ENCODE measurements at regions not wholly inside any gene's neighbourhood (a gene's known extent, or its start where the extent isn't known, plus 50 kb on each side); places are given as distances from the start of the nearest gene placed in this dataset.

DNA sequence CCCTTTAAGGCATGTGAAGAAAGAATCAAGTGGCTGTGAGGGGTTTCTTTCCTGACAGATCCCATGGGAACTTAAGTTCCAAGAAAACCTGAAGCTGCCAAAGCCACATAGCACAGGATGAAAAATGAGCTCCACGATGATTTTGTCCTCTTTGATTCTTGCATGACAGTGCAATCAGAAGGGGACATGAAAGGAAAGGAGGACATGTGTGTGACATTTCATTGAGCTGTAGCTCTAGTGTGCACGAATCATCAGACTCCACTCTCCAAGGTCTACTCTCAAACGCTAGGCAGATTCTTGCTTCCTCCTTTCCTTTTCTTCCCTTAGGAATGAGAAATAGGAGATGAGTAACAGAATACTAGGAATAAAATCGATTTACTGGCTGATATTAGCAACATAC lies 142.0 kb downstream of the ZNF608 start:
- Histone ChIP-seq H3K27ac (ENCODE audit: extremely low read depth, low read depth, low read length) (no peak overlapping the region), H3K4me3 (ENCODE audit: low read depth, low read length) (no peak overlapping the region), H3K36me3 (ENCODE audit: control insufficient read depth in 2 of 2, insufficient read depth in 1 of 2, low read length in 2 of 2) (no peaks in the 10 kb centered on the region), H3K9me3 (ENCODE audit: control insufficient read depth, insufficient read depth, low read depth, low read length) (no peaks in the 10 kb centered on the region), H3K4me1 (ENCODE audit: control insufficient read depth, insufficient read depth, low read length) (peaks cover 6% of the 10 kb centered on the region)
- TF ChIP-seq IKZF3 (tag by site-specific recombination; IDR thresholded peaks at IDR 0.05) (0 out of 2 replicates have a peak, but pooled peaks have one; percentile 13), PRDM1 (tag by site-specific recombination; IDR thresholded peaks at IDR 0.05) (0 out of 2 replicates have a peak, but pooled peaks have one; percentile 7), ZNF157 (tag by site-specific recombination; IDR thresholded peaks at IDR 0.05) (no peak), ZNF366 (tag by site-specific recombination; conservative IDR thresholded peaks at IDR 0.05) (0 out of 2 replicates have a peak, but pooled peaks have one; percentile 12)
- TF ChIP-seq, protein P1, sequence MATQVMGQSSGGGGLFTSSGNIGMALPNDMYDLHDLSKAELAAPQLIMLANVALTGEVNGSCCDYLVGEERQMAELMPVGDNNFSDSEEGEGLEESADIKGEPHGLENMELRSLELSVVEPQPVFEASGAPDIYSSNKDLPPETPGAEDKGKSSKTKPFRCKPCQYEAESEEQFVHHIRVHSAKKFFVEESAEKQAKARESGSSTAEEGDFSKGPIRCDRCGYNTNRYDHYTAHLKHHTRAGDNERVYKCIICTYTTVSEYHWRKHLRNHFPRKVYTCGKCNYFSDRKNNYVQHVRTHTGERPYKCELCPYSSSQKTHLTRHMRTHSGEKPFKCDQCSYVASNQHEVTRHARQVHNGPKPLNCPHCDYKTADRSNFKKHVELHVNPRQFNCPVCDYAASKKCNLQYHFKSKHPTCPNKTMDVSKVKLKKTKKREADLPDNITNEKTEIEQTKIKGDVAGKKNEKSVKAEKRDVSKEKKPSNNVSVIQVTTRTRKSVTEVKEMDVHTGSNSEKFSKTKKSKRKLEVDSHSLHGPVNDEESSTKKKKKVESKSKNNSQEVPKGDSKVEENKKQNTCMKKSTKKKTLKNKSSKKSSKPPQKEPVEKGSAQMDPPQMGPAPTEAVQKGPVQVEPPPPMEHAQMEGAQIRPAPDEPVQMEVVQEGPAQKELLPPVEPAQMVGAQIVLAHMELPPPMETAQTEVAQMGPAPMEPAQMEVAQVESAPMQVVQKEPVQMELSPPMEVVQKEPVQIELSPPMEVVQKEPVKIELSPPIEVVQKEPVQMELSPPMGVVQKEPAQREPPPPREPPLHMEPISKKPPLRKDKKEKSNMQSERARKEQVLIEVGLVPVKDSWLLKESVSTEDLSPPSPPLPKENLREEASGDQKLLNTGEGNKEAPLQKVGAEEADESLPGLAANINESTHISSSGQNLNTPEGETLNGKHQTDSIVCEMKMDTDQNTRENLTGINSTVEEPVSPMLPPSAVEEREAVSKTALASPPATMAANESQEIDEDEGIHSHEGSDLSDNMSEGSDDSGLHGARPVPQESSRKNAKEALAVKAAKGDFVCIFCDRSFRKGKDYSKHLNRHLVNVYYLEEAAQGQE (tag by site-specific recombination; IDR thresholded peaks at IDR 0.05): peak; percentile 54; the same call in 1 of the 2 replicates
- TF ChIP-seq, protein P2, sequence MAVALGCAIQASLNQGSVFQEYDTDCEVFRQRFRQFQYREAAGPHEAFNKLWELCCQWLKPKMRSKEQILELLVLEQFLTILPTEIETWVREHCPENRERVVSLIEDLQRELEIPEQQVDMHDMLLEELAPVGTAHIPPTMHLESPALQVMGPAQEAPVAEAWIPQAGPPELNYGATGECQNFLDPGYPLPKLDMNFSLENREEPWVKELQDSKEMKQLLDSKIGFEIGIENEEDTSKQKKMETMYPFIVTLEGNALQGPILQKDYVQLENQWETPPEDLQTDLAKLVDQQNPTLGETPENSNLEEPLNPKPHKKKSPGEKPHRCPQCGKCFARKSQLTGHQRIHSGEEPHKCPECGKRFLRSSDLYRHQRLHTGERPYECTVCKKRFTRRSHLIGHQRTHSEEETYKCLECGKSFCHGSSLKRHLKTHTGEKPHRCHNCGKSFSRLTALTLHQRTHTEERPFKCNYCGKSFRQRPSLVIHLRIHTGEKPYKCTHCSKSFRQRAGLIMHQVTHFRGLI (tag by site-specific recombination; IDR thresholded peaks at IDR 0.05): no peak
- POLR2A ChIA-PET: interaction anchor here (0.7 kb wide), 2 partner anchors 28 to 46 kb away, joined by 3 read pairs; no protein-coding TSS in a partner anchor
- CTCF ChIA-PET: interaction anchor here (0.7 kb wide), 1 partner anchor 130 kb away, joined by 3 read pairs; no protein-coding TSS in a partner anchor

DNA sequence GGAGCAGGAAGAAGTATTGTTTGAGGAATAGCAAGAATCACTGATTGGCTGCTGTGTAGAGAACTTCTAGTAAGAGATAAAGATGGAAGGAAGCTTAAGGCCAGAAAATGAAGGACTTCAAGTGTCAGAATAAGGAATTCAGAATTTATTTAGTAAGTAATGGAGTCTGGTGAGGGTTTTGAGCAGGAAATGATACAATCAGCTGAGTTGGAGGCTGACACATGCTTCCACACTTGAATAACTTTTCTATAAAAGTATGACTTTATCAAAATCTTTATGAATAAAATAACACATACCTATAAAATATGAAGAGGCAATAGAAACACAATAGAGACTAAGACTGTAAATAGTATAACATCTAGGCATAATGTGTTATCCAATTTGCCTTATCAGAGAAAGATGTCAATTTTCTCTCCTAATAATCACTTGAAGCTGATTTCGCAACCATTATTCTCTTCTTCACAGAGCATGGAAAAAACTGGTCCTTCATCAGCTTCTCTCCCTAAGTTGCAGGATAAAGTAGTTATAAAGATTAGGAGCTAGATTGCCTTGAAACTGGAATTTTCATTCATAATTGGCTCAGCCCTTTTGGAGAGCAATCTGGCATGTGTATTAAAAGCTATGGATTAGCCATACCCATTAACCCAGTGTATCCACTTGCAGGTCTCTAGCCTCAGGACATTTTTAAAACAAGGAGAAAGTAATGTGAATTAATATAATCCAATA lies 143.4 kb downstream of the ZNF608 start:
- ChIA-PET CTCF (interaction anchor here (0.6 kb wide), 2 partner anchors 394 to 632 kb away, joined by 3 read pairs; no protein-coding TSS in a partner anchor), POLR2A (no interaction called here)
- no peak overlapping the region for H3K27ac ChIP-seq (ENCODE audit: extremely low read depth, low read depth, low read length)
- H3K36me3 ChIP-seq (ENCODE audit: control insufficient read depth in 2 of 2, insufficient read depth in 1 of 2, low read length in 2 of 2): no peaks in the 10 kb centered on the region
- TF ChIP-seq, protein P3, sequence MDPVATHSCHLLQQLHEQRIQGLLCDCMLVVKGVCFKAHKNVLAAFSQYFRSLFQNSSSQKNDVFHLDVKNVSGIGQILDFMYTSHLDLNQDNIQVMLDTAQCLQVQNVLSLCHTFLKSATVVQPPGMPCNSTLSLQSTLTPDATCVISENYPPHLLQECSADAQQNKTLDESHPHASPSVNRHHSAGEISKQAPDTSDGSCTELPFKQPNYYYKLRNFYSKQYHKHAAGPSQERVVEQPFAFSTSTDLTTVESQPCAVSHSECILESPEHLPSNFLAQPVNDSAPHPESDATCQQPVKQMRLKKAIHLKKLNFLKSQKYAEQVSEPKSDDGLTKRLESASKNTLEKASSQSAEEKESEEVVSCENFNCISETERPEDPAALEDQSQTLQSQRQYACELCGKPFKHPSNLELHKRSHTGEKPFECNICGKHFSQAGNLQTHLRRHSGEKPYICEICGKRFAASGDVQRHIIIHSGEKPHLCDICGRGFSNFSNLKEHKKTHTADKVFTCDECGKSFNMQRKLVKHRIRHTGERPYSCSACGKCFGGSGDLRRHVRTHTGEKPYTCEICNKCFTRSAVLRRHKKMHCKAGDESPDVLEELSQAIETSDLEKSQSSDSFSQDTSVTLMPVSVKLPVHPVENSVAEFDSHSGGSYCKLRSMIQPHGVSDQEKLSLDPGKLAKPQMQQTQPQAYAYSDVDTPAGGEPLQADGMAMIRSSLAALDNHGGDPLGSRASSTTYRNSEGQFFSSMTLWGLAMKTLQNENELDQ (tag by site-specific recombination; IDR thresholded peaks at IDR 0.05; ENCODE audit: low read depth): no peak
- TF ChIP-seq IKZF3 (tag by site-specific recombination; IDR thresholded peaks at IDR 0.05) (0 out of 2 replicates have a peak, but pooled peaks have one; percentile 6), ZNF324 (tag by site-specific recombination; IDR thresholded peaks at IDR 0.05) (0 out of 2 replicates have a peak, but pooled peaks have one; percentile 13)
- H3K9me3 ChIP-seq (ENCODE audit: control insufficient read depth, insufficient read depth, low read depth, low read length): no peaks in the 10 kb centered on the region
- H3K4me1 ChIP-seq (ENCODE audit: control insufficient read depth, insufficient read depth, low read length): peaks cover 10% of the 10 kb centered on the region
- no peak overlapping the region for H3K4me3 ChIP-seq (ENCODE audit: low read depth, low read length)

DNA sequence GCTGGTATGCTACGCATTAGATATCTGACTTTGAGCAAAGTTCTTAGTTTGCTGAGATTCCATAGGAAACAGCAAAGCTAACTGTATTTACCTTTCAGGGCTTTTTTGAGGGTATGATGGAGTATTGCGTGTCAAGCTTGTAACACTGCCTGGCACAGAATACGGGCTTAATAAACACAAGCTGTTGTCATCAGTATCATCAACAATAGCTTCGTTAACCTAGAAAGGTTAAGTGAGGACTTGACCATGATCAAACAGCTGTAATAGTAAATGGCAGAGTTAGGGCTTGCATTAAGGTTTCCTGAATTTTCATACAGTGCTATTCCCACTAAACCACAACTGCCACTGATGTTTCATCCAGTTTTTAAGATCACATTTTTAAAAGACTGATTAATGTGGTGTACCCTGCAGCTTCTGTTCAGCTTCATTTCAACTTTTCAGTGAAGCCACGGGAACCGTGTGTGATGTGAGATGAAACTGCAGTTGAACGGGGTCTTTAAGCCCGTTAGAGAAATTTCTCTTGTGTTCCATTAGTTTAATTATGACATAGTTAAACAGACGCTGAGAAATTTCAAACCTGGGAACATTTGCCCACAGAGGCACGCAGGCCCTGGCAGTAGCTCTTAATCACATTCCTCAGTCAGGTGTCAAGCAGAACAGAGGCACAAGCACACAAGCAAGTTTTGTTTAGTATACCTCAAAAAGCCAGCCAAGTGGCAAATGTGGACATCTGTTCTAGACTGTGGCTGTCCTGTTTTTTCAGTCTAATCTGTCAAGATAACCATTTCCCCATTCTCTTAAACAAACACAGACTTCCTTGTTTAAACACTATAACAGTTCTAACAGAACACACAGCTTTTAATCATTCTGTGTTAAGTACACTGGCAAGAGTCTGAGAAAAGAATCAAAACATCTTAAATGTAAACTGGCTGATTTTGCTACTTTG lies 147.1 kb downstream of the ZNF608 start:
- POLR2A ChIA-PET: interaction anchor here (0.8 to 3.7 kb wide), 8 partner anchors 14 to 542 kb away, joined by 3 to 22 read pairs (median 5); no protein-coding TSS in a partner anchor
- Histone ChIP-seq H3K27ac (ENCODE audit: extremely low read depth, low read depth, low read length) (peak overlapping the region; percentile 88), H3K9me3 (ENCODE audit: control insufficient read depth, insufficient read depth, low read depth, low read length) (no peaks in the 10 kb centered on the region), H3K4me1 (ENCODE audit: control insufficient read depth, insufficient read depth, low read length) (peaks cover 21% of the 10 kb centered on the region), H3K4me3 (ENCODE audit: low read depth, low read length) (no peak overlapping the region), H3K36me3 (ENCODE audit: control insufficient read depth in 2 of 2, insufficient read depth in 1 of 2, low read length in 2 of 2) (no peaks in the 10 kb centered on the region)
- CTCF ChIA-PET: interaction anchor here (0.5 to 1.8 kb wide), 3 partner anchors 11 to 139 kb away, joined by 4 to 6 read pairs (median 4); no protein-coding TSS in a partner anchor
- TF ChIP-seq, protein P4, sequence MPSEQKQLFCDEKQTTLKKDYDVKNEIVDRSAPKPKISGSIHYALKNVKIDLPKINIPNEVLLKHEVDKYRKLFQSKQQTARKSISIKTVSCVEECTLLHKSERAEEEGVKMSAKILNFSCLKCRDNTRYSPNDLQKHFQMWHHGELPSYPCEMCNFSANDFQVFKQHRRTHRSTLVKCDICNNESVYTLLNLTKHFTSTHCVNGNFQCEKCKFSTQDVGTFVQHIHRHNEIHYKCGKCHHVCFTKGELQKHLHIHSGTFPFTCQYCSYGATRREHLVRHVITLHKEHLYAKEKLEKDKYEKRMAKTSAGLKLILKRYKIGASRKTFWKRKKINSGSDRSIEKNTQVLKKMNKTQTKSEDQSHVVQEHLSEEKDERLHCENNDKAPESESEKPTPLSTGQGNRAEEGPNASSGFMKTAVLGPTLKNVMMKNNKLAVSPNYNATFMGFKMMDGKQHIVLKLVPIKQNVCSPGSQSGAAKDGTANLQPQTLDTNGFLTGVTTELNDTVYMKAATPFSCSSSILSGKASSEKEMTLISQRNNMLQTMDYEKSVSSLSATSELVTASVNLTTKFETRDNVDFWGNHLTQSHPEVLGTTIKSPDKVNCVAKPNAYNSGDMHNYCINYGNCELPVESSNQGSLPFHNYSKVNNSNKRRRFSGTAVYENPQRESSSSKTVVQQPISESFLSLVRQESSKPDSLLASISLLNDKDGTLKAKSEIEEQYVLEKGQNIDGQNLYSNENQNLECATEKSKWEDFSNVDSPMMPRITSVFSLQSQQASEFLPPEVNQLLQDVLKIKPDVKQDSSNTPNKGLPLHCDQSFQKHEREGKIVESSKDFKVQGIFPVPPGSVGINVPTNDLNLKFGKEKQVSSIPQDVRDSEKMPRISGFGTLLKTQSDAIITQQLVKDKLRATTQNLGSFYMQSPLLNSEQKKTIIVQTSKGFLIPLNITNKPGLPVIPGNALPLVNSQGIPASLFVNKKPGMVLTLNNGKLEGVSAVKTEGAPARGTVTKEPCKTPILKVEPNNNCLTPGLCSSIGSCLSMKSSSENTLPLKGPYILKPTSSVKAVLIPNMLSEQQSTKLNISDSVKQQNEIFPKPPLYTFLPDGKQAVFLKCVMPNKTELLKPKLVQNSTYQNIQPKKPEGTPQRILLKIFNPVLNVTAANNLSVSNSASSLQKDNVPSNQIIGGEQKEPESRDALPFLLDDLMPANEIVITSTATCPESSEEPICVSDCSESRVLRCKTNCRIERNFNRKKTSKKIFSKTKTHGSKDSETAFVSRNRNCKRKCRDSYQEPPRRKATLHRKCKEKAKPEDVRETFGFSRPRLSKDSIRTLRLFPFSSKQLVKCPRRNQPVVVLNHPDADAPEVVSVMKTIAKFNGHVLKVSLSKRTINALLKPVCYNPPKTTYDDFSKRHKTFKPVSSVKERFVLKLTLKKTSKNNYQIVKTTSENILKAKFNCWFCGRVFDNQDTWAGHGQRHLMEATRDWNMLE (tag by site-specific recombination; conservative IDR thresholded peaks at IDR 0.05; ENCODE audit: low read depth): 0 out of 2 replicates have a peak, but pooled peaks have one; percentile 12
- no peak for TF ChIP-seq ZNF423 (tag by site-specific recombination; IDR thresholded peaks at IDR 0.05)
- TF ChIP-seq, protein P5, sequence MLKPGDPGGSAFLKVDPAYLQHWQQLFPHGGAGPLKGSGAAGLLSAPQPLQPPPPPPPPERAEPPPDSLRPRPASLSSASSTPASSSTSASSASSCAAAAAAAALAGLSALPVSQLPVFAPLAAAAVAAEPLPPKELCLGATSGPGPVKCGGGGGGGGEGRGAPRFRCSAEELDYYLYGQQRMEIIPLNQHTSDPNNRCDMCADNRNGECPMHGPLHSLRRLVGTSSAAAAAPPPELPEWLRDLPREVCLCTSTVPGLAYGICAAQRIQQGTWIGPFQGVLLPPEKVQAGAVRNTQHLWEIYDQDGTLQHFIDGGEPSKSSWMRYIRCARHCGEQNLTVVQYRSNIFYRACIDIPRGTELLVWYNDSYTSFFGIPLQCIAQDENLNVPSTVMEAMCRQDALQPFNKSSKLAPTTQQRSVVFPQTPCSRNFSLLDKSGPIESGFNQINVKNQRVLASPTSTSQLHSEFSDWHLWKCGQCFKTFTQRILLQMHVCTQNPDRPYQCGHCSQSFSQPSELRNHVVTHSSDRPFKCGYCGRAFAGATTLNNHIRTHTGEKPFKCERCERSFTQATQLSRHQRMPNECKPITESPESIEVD (tag by site-specific recombination; IDR thresholded peaks at IDR 0.05): peak; percentile 98

Data from HEK293 (cell line).